ENCODE measurements at regions not wholly inside any gene's neighbourhood (a gene's known extent, or its start where the extent isn't known, plus 50 kb on each side); places are given as distances from the start of the nearest gene placed in this dataset.

DNA sequence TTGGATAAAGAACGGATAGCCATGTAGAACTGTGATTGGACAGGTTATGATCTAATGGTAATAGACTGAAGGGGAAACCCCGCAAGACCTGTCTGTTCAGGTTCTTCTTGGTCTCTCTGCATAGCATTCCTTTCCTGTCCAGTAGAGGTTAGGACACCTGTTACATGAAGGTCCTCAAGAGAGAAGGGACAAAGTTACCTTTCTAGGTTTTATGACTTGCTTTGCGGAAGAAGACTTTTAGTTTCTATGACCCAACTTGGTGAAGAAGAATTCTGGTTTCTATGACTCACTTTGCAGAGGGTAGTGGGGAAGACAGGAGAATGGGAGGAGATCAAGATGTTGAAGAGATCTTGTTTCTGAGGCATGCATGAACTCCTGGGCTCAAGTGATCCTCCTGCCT is 97.9 kb upstream of the C3orf80 start:
- Mint-ChIP-seq H3K36me3 (ENCODE audit: low read depth) (no peaks in the 10 kb centered on the region), H3K4me1 (peaks cover 13% of the 10 kb centered on the region), H3K27ac (no peak overlapping the region), H3K4me3 (no peak overlapping the region), H3K27me3 (no peaks in the 10 kb centered on the region), H3K9me3 (no peaks in the 10 kb centered on the region)
- DNase-seq (no peak), ATAC-seq (ENCODE audit: low read depth) (no peak)
- CTCF ChIA-PET = no interaction called here
- TF ChIP-seq, protein P1, sequence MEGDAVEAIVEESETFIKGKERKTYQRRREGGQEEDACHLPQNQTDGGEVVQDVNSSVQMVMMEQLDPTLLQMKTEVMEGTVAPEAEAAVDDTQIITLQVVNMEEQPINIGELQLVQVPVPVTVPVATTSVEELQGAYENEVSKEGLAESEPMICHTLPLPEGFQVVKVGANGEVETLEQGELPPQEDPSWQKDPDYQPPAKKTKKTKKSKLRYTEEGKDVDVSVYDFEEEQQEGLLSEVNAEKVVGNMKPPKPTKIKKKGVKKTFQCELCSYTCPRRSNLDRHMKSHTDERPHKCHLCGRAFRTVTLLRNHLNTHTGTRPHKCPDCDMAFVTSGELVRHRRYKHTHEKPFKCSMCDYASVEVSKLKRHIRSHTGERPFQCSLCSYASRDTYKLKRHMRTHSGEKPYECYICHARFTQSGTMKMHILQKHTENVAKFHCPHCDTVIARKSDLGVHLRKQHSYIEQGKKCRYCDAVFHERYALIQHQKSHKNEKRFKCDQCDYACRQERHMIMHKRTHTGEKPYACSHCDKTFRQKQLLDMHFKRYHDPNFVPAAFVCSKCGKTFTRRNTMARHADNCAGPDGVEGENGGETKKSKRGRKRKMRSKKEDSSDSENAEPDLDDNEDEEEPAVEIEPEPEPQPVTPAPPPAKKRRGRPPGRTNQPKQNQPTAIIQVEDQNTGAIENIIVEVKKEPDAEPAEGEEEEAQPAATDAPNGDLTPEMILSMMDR (IDR thresholded peaks at IDR 0.05) = no peak
- intact Hi-C loops (cut with micrococcal nuclease) = no loop called here
- POLR2A ChIA-PET = no interaction called here

- no peak overlapping the region for H3K4me3 Mint-ChIP-seq
- TF ChIP-seq, protein P1 (IDR thresholded peaks at IDR 0.05) = no peak
- no peaks in the 10 kb centered on the region for H3K9me3 Mint-ChIP-seq
- H3K4me1 Mint-ChIP-seq = peaks cover 13% of the 10 kb centered on the region
- H3K27ac Mint-ChIP-seq = no peak overlapping the region
- CTCF ChIA-PET = no interaction called here
- intact Hi-C loops (cut with micrococcal nuclease) = no loop called here
- H3K36me3 Mint-ChIP-seq (ENCODE audit: low read depth) = no peaks in the 10 kb centered on the region
- ATAC-seq (ENCODE audit: low read depth) = no peak
- H3K27me3 Mint-ChIP-seq = no peaks in the 10 kb centered on the region
- no peak for DNase-seq
- POLR2A ChIA-PET = no interaction called here
Measured at GRCh38 chr3:160128056-160128455, 97.2 kb upstream of the C3orf80 start.

DNA sequence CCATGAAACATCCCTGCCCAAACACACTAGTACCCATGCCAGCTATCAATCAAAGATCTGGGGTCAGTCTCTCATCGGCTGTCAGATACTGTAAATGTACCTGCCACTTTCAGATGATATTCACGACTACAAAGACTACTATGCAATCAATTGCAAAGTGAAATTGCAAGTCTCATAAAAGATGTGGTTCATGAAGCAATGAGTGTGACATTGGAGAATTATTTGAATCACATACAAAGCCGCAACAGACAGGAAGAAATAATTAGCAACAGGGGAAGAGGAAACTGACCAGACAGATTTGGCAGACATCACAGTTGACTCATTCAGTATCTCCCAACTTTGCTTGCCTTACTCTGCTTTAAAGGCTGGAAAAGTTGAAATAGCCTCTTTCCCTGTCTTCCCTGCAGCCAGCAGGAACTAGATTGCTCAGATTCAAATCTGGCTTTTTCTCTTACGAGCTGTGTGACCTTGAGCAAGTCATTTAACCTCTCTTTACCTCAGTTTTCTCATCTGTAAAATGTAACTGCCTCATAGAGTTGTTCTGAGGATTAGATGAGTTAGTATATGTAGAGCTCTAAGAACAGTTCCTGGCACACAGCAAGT is 95.7 kb upstream of the C3orf80 start:
- no peaks in the 10 kb centered on the region for H3K36me3 Mint-ChIP-seq (ENCODE audit: low read depth)
- DNase-seq = no peak
- peaks cover 13% of the 10 kb centered on the region for H3K4me1 Mint-ChIP-seq
- no peaks in the 10 kb centered on the region for H3K9me3 Mint-ChIP-seq
- no peak for ATAC-seq (ENCODE audit: low read depth)
- CTCF ChIA-PET = no interaction called here
- POLR2A ChIA-PET = no interaction called here
- no peak overlapping the region for H3K27ac Mint-ChIP-seq
- TF ChIP-seq, protein P1 (IDR thresholded peaks at IDR 0.05) = no peak
- no peak overlapping the region for H3K4me3 Mint-ChIP-seq
- H3K27me3 Mint-ChIP-seq = no peaks in the 10 kb centered on the region
- intact Hi-C loops (cut with micrococcal nuclease) = no loop called here

- Mint-ChIP-seq H3K36me3 (ENCODE audit: low read depth) (no peaks in the 10 kb centered on the region), H3K4me1 (peaks cover 13% of the 10 kb centered on the region), H3K4me3 (no peak overlapping the region), H3K9me3 (no peaks in the 10 kb centered on the region), H3K27ac (no peak overlapping the region), H3K27me3 (no peaks in the 10 kb centered on the region)
- TF ChIP-seq, protein P1 (IDR thresholded peaks at IDR 0.05) = no peak
- no peak for ATAC-seq (ENCODE audit: low read depth)
- ChIA-PET POLR2A (no interaction called here), CTCF (no interaction called here)
- intact Hi-C loops (cut with micrococcal nuclease) = no loop called here
- no peak for DNase-seq
Measured at GRCh38 chr3:160130071-160130470, 95.2 kb upstream of the C3orf80 start.

DNA sequence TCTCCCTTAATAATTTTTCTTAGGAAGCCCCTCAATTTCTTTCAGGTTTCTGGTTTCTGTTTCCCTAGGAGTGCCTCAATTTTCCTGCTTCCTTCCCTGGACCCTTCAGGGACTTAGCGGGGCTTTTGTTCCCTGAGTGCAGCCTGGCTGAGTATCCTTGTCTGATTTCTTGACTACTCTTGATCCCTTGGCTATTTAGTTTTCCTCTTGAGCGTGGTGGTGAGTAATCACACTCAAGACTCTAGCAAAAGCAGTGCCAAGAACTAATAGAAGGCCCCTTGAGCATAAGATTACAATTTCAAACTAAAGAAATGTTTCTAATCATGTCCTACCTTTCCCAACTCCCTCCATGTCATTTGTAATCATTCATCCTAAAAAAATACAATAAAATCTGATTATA is 94.3 kb upstream of the C3orf80 start:
- ChIA-PET POLR2A (no interaction called here), CTCF (no interaction called here)
- DNase-seq (no peak), ATAC-seq (ENCODE audit: low read depth) (no peak)
- intact Hi-C loops (cut with micrococcal nuclease) = no loop called here
- Mint-ChIP-seq H3K4me1 (peaks cover 20% of the 10 kb centered on the region), H3K27ac (no peak overlapping the region), H3K4me3 (no peak overlapping the region), H3K36me3 (ENCODE audit: low read depth) (no peaks in the 10 kb centered on the region), H3K27me3 (no peaks in the 10 kb centered on the region), H3K9me3 (no peaks in the 10 kb centered on the region)
- TF ChIP-seq, protein P1 (IDR thresholded peaks at IDR 0.05) = no peak
